ENCODE measurements at regions not wholly inside any gene's neighbourhood (a gene's known extent, or its start where the extent isn't known, plus 50 kb on each side); places are given as distances from the start of the nearest gene placed in this dataset.

DNA sequence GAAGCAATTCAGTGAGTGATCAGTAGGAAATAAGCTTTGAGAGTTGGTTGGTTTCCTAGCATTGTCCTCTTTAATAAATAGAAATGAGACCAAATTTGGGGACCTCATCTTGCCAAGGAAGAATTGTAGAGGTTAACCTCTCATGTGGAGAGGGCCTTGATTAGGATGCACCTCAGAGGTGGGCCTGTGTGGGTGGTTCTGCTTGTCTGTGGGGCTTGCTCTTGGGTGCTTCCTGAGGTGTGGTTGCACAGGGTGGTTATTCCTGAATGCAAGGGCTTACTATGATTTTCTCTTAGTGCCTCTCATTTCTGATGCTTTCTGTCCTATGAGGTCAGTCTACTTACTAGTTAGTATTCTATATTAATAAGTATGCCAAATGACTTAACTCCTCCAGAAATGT is 89.6 kb upstream of the MGAT5 start:
- TF ChIP-seq, protein P1, sequence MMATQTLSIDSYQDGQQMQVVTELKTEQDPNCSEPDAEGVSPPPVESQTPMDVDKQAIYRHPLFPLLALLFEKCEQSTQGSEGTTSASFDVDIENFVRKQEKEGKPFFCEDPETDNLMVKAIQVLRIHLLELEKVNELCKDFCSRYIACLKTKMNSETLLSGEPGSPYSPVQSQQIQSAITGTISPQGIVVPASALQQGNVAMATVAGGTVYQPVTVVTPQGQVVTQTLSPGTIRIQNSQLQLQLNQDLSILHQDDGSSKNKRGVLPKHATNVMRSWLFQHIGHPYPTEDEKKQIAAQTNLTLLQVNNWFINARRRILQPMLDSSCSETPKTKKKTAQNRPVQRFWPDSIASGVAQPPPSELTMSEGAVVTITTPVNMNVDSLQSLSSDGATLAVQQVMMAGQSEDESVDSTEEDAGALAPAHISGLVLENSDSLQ (IDR thresholded peaks at IDR 0.05): no peak
- no peak for TF ChIP-seq ZNF384 (IDR thresholded peaks at IDR 0.05)
- TF ChIP-seq FOXM1 (IDR thresholded peaks at IDR 0.05; ENCODE audit: borderline replicate concordance): no peak
- TF ChIP-seq FOXK2 (IDR thresholded peaks at IDR 0.05): no peak
- no peak for TF ChIP-seq ARNT (IDR thresholded peaks at IDR 0.05)
